ENCODE measurements at regions not wholly inside any gene's neighbourhood (a gene's known extent, or its start where the extent isn't known, plus 50 kb on each side); places are given as distances from the start of the nearest gene placed in this dataset.

GRCh38 chr10:78365694-78366093, 332.0 kb downstream of the RPS24 start:
- TF ChIP-seq, protein P1, sequence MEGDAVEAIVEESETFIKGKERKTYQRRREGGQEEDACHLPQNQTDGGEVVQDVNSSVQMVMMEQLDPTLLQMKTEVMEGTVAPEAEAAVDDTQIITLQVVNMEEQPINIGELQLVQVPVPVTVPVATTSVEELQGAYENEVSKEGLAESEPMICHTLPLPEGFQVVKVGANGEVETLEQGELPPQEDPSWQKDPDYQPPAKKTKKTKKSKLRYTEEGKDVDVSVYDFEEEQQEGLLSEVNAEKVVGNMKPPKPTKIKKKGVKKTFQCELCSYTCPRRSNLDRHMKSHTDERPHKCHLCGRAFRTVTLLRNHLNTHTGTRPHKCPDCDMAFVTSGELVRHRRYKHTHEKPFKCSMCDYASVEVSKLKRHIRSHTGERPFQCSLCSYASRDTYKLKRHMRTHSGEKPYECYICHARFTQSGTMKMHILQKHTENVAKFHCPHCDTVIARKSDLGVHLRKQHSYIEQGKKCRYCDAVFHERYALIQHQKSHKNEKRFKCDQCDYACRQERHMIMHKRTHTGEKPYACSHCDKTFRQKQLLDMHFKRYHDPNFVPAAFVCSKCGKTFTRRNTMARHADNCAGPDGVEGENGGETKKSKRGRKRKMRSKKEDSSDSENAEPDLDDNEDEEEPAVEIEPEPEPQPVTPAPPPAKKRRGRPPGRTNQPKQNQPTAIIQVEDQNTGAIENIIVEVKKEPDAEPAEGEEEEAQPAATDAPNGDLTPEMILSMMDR (IDR thresholded peaks at IDR 0.05; ENCODE audit: low read length), result no peak
- TF ChIP-seq EZH2 (IDR thresholded peaks at IDR 0.05; ENCODE audit: borderline replicate concordance, low read length), result no peak
